ENCODE measurements at regions not wholly inside any gene's neighbourhood (a gene's known extent, or its start where the extent isn't known, plus 50 kb on each side); places are given as distances from the start of the nearest gene placed in this dataset.

GRCh38 chr13:105890509-105890908 is 645.0 kb downstream of the EFNB2 start:
- TF ChIP-seq, protein P1, sequence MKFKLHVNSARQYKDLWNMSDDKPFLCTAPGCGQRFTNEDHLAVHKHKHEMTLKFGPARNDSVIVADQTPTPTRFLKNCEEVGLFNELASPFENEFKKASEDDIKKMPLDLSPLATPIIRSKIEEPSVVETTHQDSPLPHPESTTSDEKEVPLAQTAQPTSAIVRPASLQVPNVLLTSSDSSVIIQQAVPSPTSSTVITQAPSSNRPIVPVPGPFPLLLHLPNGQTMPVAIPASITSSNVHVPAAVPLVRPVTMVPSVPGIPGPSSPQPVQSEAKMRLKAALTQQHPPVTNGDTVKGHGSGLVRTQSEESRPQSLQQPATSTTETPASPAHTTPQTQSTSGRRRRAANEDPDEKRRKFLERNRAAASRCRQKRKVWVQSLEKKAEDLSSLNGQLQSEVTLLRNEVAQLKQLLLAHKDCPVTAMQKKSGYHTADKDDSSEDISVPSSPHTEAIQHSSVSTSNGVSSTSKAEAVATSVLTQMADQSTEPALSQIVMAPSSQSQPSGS (IDR thresholded peaks at IDR 0.05; ENCODE audit: low read length): no peak
- TF ChIP-seq USF2 (IDR thresholded peaks at IDR 0.05; ENCODE audit: low read length): no peak
- no peak for TF ChIP-seq CHD2 (IDR thresholded peaks at IDR 0.05; ENCODE audit: low read length)
- TF ChIP-seq HDAC2 (IDR thresholded peaks at IDR 0.05; ENCODE audit: borderline replicate concordance in 1 of 2, low read depth in 2 of 2, low read length in 2 of 2): no peak
- TF ChIP-seq MAFK (IDR thresholded peaks at IDR 0.05; ENCODE audit: low read depth, low read length): no peak
- no peak for TF ChIP-seq POLR2AphosphoS5 (IDR thresholded peaks at IDR 0.05; ENCODE audit: low read depth, low read length)
- TF ChIP-seq, protein P2, sequence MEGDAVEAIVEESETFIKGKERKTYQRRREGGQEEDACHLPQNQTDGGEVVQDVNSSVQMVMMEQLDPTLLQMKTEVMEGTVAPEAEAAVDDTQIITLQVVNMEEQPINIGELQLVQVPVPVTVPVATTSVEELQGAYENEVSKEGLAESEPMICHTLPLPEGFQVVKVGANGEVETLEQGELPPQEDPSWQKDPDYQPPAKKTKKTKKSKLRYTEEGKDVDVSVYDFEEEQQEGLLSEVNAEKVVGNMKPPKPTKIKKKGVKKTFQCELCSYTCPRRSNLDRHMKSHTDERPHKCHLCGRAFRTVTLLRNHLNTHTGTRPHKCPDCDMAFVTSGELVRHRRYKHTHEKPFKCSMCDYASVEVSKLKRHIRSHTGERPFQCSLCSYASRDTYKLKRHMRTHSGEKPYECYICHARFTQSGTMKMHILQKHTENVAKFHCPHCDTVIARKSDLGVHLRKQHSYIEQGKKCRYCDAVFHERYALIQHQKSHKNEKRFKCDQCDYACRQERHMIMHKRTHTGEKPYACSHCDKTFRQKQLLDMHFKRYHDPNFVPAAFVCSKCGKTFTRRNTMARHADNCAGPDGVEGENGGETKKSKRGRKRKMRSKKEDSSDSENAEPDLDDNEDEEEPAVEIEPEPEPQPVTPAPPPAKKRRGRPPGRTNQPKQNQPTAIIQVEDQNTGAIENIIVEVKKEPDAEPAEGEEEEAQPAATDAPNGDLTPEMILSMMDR (IDR thresholded peaks at IDR 0.05; ENCODE audit: control extremely low read depth in 1 of 3, insufficient read depth in 1 of 3, low read depth in 1 of 3, low read length in 3 of 3): no peak
- TF ChIP-seq GABPA (IDR thresholded peaks at IDR 0.05; ENCODE audit: borderline replicate concordance, insufficient read depth, low read length): no peak
- TF ChIP-seq POLR2A (IDR thresholded peaks at IDR 0.05; ENCODE audit: control extremely low read depth in 1 of 2, low read depth in 2 of 2, low read length in 2 of 2): no peak
- TF ChIP-seq, protein P3, sequence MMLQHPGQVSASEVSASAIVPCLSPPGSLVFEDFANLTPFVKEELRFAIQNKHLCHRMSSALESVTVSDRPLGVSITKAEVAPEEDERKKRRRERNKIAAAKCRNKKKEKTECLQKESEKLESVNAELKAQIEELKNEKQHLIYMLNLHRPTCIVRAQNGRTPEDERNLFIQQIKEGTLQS (IDR thresholded peaks at IDR 0.05; ENCODE audit: insufficient read depth, low read depth, low read length): no peak
- TF ChIP-seq TAF1 (IDR thresholded peaks at IDR 0.05; ENCODE audit: low read depth, low read length): no peak
